Gastrocnemius medialis (tissue), 4 donors: ENCODE measurements at regions not wholly inside any gene's neighbourhood (a gene's known extent, or its start where the extent isn't known, plus 50 kb on each side); places are given as distances from the start of the nearest gene placed in this dataset.

ENCODE experiments used
- POLR2A ChIP-seq, 2 donors: fragments of 450-650 bp; IDR thresholded peaks; one replicate each; pipeline ENCODE4 v1.6.1; 2017; ENCODE audit warnings: antibody characterized with exemption in 2 of 2, mild to moderate bottlenecking in 2 of 2, moderate library complexity in 2 of 2
- TF ChIP-seq, protein P1 (sequence below), 5 experiments: fragments of 450-650 bp in 3 of 5; fragments of 200-600 bp in 2 of 5; sonication (generic) in 2 of 5; IDR thresholded peaks in 4 of 5; conservative IDR thresholded peaks in 1 of 5; 1 replicate in 4 of 5; 2 replicates in 1 of 5; pipeline ENCODE4 v1.5.1; 2016 to 2019; ENCODE audit warnings: antibody characterized with exemption in 5 of 5, mild to moderate bottlenecking in 3 of 5, moderate library complexity in 3 of 5

- TF ChIP-seq, protein P1, sequence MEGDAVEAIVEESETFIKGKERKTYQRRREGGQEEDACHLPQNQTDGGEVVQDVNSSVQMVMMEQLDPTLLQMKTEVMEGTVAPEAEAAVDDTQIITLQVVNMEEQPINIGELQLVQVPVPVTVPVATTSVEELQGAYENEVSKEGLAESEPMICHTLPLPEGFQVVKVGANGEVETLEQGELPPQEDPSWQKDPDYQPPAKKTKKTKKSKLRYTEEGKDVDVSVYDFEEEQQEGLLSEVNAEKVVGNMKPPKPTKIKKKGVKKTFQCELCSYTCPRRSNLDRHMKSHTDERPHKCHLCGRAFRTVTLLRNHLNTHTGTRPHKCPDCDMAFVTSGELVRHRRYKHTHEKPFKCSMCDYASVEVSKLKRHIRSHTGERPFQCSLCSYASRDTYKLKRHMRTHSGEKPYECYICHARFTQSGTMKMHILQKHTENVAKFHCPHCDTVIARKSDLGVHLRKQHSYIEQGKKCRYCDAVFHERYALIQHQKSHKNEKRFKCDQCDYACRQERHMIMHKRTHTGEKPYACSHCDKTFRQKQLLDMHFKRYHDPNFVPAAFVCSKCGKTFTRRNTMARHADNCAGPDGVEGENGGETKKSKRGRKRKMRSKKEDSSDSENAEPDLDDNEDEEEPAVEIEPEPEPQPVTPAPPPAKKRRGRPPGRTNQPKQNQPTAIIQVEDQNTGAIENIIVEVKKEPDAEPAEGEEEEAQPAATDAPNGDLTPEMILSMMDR (IDR thresholded peaks at IDR 0.05 in 4 of 5, conservative IDR thresholded peaks at IDR 0.05 in 1 of 5), result no peak
- no peak for TF ChIP-seq POLR2A (IDR thresholded peaks at IDR 0.05)
Observed at GRCh38 chr6:82597201-82597600, 233.6 kb downstream of the TPBG start.
